ENCODE measurements at regions not wholly inside any gene's neighbourhood (a gene's known extent, or its start where the extent isn't known, plus 50 kb on each side); places are given as distances from the start of the nearest gene placed in this dataset.

DNA sequence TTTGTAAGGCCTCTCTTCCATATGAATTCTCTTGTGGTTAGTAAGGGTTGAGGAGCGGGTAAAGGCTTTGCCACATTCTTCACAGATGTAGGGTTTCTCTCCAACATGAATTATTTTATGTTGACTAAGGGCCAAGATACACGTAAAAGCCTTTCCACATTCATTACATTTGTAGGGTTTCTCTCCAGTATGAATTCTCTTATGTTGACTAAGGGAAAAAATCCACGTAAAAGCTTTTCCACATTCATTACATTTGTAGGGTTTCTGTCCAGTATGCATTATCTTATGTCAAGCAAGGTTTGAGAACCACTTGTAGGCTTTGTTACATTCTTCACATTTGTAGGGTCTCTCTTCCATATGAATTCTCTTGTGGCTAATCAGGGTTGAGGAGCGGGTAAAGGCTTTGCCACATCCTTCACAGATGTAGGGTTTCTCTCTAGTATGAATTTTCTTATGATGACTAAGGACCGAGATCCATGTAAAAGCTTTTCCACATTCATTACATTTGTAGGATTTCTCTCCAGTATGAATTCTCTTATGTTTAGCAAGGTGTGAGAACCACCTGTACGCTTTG lies 493.0 kb downstream of the ZNF479 start:
- no peaks in the 10 kb centered on the region for H3F3A ChIP-seq (replicated peaks; ENCODE audit: low read depth)
- H3K27ac Mint-ChIP-seq: no peak overlapping the region
- H3K4me2 ChIP-seq: no peak overlapping the region
- H3K36me3 Mint-ChIP-seq (ENCODE audit: low read depth): peaks cover 50% of the 10 kb centered on the region
- H3K36me3 ChIP-seq (ENCODE audit: insufficient read depth): 0 out of 2 replicates have a peak, but pooled peaks cover under 1% of the 10 kb centered on the region
- H3K27me3 Mint-ChIP-seq (ENCODE audit: insufficient read depth, low read depth, poor library complexity): no peaks in the 10 kb centered on the region
- no peaks in the 10 kb centered on the region for H3K79me2 ChIP-seq (replicated peaks; ENCODE audit: insufficient read depth)
- H3K27ac ChIP-seq (ENCODE audit: low read depth): no peak overlapping the region
- H3K4me1 ChIP-seq (ENCODE audit: insufficient read depth): no peaks in the 10 kb centered on the region
- H3K4me3 Mint-ChIP-seq: no peak overlapping the region
- no peak overlapping the region for H3K4me3 ChIP-seq
- no peak overlapping the region for H2AFZ ChIP-seq
- no peaks in the 10 kb centered on the region for H3K4me1 Mint-ChIP-seq
- H3K27me3 ChIP-seq (ENCODE audit: insufficient read depth): no peaks in the 10 kb centered on the region
- ATAC-seq: no peak
- DNase-seq (ENCODE audit: low spot score): no peak
- H3K9me3 Mint-ChIP-seq: peaks cover 93% of the 10 kb centered on the region
- no peaks in the 10 kb centered on the region for H3K9me2 ChIP-seq (ENCODE audit: insufficient read depth)
- TF ChIP-seq, protein P1, sequence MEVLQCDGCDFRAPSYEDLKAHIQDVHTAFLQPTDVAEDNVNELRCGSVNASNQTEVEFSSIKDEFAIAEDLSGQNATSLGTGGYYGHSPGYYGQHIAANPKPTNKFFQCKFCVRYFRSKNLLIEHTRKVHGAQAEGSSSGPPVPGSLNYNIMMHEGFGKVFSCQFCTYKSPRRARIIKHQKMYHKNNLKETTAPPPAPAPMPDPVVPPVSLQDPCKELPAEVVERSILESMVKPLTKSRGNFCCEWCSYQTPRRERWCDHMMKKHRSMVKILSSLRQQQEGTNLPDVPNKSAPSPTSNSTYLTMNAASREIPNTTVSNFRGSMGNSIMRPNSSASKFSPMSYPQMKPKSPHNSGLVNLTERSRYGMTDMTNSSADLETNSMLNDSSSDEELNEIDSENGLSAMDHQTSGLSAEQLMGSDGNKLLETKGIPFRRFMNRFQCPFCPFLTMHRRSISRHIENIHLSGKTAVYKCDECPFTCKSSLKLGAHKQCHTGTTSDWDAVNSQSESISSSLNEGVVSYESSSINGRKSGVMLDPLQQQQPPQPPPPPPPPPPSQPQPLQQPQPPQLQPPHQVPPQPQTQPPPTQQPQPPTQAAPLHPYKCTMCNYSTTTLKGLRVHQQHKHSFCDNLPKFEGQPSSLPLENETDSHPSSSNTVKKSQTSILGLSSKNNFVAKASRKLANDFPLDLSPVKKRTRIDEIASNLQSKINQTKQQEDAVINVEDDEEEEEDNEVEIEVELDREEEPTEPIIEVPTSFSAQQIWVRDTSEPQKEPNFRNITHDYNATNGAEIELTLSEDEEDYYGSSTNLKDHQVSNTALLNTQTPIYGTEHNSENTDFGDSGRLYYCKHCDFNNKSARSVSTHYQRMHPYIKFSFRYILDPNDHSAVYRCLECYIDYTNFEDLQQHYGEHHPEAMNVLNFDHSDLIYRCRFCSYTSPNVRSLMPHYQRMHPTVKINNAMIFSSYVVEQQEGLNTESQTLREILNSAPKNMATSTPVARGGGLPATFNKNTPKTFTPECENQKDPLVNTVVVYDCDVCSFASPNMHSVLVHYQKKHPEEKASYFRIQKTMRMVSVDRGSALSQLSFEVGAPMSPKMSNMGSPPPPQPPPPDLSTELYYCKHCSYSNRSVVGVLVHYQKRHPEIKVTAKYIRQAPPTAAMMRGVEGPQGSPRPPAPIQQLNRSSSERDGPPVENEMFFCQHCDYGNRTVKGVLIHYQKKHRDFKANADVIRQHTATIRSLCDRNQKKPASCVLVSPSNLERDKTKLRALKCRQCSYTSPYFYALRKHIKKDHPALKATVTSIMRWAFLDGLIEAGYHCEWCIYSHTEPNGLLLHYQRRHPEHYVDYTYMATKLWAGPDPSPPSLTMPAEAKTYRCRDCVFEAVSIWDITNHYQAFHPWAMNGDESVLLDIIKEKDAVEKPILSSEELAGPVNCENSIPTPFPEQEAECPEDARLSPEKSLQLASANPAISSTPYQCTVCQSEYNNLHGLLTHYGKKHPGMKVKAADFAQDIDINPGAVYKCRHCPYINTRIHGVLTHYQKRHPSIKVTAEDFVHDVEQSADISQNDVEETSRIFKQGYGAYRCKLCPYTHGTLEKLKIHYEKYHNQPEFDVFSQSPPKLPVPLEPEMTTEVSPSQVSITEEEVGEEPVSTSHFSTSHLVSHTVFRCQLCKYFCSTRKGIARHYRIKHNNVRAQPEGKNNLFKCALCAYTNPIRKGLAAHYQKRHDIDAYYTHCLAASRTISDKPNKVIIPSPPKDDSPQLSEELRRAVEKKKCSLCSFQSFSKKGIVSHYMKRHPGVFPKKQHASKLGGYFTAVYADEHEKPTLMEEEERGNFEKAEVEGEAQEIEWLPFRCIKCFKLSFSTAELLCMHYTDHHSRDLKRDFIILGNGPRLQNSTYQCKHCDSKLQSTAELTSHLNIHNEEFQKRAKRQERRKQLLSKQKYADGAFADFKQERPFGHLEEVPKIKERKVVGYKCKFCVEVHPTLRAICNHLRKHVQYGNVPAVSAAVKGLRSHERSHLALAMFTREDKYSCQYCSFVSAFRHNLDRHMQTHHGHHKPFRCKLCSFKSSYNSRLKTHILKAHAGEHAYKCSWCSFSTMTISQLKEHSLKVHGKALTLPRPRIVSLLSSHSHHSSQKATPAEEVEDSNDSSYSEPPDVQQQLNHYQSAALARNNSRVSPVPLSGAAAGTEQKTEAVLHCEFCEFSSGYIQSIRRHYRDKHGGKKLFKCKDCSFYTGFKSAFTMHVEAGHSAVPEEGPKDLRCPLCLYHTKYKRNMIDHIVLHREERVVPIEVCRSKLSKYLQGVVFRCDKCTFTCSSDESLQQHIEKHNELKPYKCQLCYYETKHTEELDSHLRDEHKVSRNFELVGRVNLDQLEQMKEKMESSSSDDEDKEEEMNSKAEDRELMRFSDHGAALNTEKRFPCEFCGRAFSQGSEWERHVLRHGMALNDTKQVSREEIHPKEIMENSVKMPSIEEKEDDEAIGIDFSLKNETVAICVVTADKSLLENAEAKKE (CRISPR knock-in tag; IDR thresholded peaks at IDR 0.05): no peak
- TF ChIP-seq, protein P2, sequence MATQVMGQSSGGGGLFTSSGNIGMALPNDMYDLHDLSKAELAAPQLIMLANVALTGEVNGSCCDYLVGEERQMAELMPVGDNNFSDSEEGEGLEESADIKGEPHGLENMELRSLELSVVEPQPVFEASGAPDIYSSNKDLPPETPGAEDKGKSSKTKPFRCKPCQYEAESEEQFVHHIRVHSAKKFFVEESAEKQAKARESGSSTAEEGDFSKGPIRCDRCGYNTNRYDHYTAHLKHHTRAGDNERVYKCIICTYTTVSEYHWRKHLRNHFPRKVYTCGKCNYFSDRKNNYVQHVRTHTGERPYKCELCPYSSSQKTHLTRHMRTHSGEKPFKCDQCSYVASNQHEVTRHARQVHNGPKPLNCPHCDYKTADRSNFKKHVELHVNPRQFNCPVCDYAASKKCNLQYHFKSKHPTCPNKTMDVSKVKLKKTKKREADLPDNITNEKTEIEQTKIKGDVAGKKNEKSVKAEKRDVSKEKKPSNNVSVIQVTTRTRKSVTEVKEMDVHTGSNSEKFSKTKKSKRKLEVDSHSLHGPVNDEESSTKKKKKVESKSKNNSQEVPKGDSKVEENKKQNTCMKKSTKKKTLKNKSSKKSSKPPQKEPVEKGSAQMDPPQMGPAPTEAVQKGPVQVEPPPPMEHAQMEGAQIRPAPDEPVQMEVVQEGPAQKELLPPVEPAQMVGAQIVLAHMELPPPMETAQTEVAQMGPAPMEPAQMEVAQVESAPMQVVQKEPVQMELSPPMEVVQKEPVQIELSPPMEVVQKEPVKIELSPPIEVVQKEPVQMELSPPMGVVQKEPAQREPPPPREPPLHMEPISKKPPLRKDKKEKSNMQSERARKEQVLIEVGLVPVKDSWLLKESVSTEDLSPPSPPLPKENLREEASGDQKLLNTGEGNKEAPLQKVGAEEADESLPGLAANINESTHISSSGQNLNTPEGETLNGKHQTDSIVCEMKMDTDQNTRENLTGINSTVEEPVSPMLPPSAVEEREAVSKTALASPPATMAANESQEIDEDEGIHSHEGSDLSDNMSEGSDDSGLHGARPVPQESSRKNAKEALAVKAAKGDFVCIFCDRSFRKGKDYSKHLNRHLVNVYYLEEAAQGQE (IDR thresholded peaks at IDR 0.05; ENCODE audit: unreplicated experiment): no peak
- TF ChIP-seq, protein P3, sequence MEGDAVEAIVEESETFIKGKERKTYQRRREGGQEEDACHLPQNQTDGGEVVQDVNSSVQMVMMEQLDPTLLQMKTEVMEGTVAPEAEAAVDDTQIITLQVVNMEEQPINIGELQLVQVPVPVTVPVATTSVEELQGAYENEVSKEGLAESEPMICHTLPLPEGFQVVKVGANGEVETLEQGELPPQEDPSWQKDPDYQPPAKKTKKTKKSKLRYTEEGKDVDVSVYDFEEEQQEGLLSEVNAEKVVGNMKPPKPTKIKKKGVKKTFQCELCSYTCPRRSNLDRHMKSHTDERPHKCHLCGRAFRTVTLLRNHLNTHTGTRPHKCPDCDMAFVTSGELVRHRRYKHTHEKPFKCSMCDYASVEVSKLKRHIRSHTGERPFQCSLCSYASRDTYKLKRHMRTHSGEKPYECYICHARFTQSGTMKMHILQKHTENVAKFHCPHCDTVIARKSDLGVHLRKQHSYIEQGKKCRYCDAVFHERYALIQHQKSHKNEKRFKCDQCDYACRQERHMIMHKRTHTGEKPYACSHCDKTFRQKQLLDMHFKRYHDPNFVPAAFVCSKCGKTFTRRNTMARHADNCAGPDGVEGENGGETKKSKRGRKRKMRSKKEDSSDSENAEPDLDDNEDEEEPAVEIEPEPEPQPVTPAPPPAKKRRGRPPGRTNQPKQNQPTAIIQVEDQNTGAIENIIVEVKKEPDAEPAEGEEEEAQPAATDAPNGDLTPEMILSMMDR (conservative IDR thresholded peaks at IDR 0.05; ENCODE audit: low read depth in 2 of 2): no peak
- TF ChIP-seq EZH2 (IDR thresholded peaks at IDR 0.05; ENCODE audit: low read depth, unreplicated experiment): no peak
- no peak for TF ChIP-seq EZH2phosphoT487 (IDR thresholded peaks at IDR 0.05; ENCODE audit: unreplicated experiment)
- no peak for TF ChIP-seq CREB1 (CRISPR knock-in tag; IDR thresholded peaks at IDR 0.05; ENCODE audit: low read depth)
- no peak for TF ChIP-seq JUNB (IDR thresholded peaks at IDR 0.05; ENCODE audit: unreplicated experiment)
- TF ChIP-seq STAT1 (IDR thresholded peaks at IDR 0.05; ENCODE audit: unreplicated experiment): no peak
- no peak for TF ChIP-seq POLR2AphosphoS5 (IDR thresholded peaks at IDR 0.05; ENCODE audit: low read depth)
- TF ChIP-seq, protein P4, sequence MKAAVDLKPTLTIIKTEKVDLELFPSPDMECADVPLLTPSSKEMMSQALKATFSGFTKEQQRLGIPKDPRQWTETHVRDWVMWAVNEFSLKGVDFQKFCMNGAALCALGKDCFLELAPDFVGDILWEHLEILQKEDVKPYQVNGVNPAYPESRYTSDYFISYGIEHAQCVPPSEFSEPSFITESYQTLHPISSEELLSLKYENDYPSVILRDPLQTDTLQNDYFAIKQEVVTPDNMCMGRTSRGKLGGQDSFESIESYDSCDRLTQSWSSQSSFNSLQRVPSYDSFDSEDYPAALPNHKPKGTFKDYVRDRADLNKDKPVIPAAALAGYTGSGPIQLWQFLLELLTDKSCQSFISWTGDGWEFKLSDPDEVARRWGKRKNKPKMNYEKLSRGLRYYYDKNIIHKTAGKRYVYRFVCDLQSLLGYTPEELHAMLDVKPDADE (IDR thresholded peaks at IDR 0.05): no peak
- TF ChIP-seq ZNF331 (CRISPR knock-in tag; IDR thresholded peaks at IDR 0.05; ENCODE audit: low read depth): no peak
- TF ChIP-seq ZNF114 (CRISPR knock-in tag; IDR thresholded peaks at IDR 0.05): no peak
- TF ChIP-seq NANOG (IDR thresholded peaks at IDR 0.05; ENCODE audit: borderline replicate concordance): no peak
- no peaks in the 10 kb centered on the region for H4K20me1 ChIP-seq (replicated peaks; ENCODE audit: insufficient read depth)
